Fibroblast of lung (primary cell): ENCODE measurements at regions not wholly inside any gene's neighbourhood (a gene's known extent, or its start where the extent isn't known, plus 50 kb on each side); places are given as distances from the start of the nearest gene placed in this dataset.

Source experiments
- DNase-seq, 2 donors: peaks; one replicate each; pipeline versions ENCODE4 v3.0.0 to v3.0.0-alpha.2; 2010; ENCODE audit warnings: low read depth in 2 of 2
- H2AFZ ChIP-seq: 2 replicates; pipeline ENCODE4 v1.5.1; 2012; ENCODE audit warnings: low read length, control low read depth, inconsistent platforms
- H3K27ac ChIP-seq: 2 replicates; pipeline ENCODE4 v1.5.1; 2011; ENCODE audit warnings: low read length, control low read depth; ENCODE audit not compliant: insufficient read depth
- H3K27me3 ChIP-seq: 2 replicates; pipeline ENCODE4 v1.5.1; 2011; ENCODE audit warnings: mild to moderate bottlenecking, low read length; ENCODE audit not compliant: control insufficient read depth, insufficient read depth
- H3K36me3 ChIP-seq: 2 replicates; pipeline ENCODE4 v1.5.1; 2011; ENCODE audit warnings: low read length; ENCODE audit not compliant: control insufficient read depth, insufficient read depth
- H3K4me1 ChIP-seq: 2 replicates; pipeline ENCODE4 v1.5.1; 2011; ENCODE audit warnings: low read length; ENCODE audit not compliant: control insufficient read depth, insufficient read depth; ENCODE audit errors: extremely low read depth
- H3K4me2 ChIP-seq: 2 replicates; pipeline ENCODE4 v1.5.1; 2011; ENCODE audit warnings: low read length, control low read depth; ENCODE audit not compliant: insufficient read depth; ENCODE audit errors: extremely low read depth
- H3K4me3 ChIP-seq, 4 experiments: fragments of 200-600 bp in 1 of 4; sonication (generic) in 1 of 4; replicated peaks in 1 of 4; 2 replicates each; pipeline ENCODE4 v1.5.1; 2011 to 2016; ENCODE audit warnings: low read length in 4 of 4, low read depth in 3 of 4, mild to moderate bottlenecking in 3 of 4, control low read depth in 2 of 4, inconsistent platforms in 1 of 4, mixed read lengths in 1 of 4; ENCODE audit not compliant: insufficient read depth in 1 of 4; ENCODE audit errors: control extremely low read depth in 1 of 4
- H3K79me2 ChIP-seq: 2 replicates; pipeline ENCODE4 v1.5.1; 2012; ENCODE audit warnings: mild to moderate bottlenecking, low read length, inconsistent platforms; ENCODE audit not compliant: control insufficient read depth, insufficient read depth
- H3K9ac ChIP-seq: 2 replicates; pipeline ENCODE4 v1.5.1; 2011; ENCODE audit warnings: mild to moderate bottlenecking, low read length, control low read depth; ENCODE audit not compliant: insufficient read depth
- H3K9me3 ChIP-seq: 2 replicates; pipeline ENCODE4 v1.5.1; 2012; ENCODE audit warnings: low read depth, low read length; ENCODE audit not compliant: control insufficient read depth, insufficient read depth
- H4K20me1 ChIP-seq: 2 replicates; pipeline ENCODE4 v1.5.1; 2011; ENCODE audit warnings: low read length; ENCODE audit not compliant: control insufficient read depth, insufficient read depth; ENCODE audit errors: extremely low read depth
- CTCF ChIP-seq, 2 donors: IDR thresholded peaks in 1 of 2; conservative IDR thresholded peaks in 1 of 2; 1 replicate in 1 of 2; 2 replicates in 1 of 2; pipeline ENCODE4 v1.5.1; 2011 to 2012; ENCODE audit warnings: low read length in 2 of 2, control low read depth in 1 of 2, inconsistent platforms in 1 of 2, low read depth in 1 of 2, mild to moderate bottlenecking in 1 of 2
- EZH2 ChIP-seq: IDR thresholded peaks from 2 replicates; pipeline ENCODE4 v1.5.1; 2012; ENCODE audit warnings: low read length, control low read depth, mild to moderate bottlenecking; ENCODE audit errors: missing control alignments

- DNase-seq, result no peak
- H3K27ac ChIP-seq, result no peak overlapping the region
- H3K9me3 ChIP-seq, result no peaks in the 10 kb centered on the region
- TF ChIP-seq EZH2, result no peak
- no peak for TF ChIP-seq CTCF (conservative IDR thresholded peaks at IDR 0.05 in 1 of 2, IDR thresholded peaks at IDR 0.05 in 1 of 2; ENCODE audit: low read depth in 1 of 2, low read length in 2 of 2)
- no peak overlapping the region for H3K4me2 ChIP-seq
- no peak overlapping the region for H2AFZ ChIP-seq
- no peaks in the 10 kb centered on the region for H3K27me3 ChIP-seq
- no peaks in the 10 kb centered on the region for H3K4me1 ChIP-seq
- no peaks in the 10 kb centered on the region for H3K79me2 ChIP-seq
- no peak overlapping the region for H3K4me3 ChIP-seq
- H4K20me1 ChIP-seq, result no peaks in the 10 kb centered on the region
- no peak overlapping the region for H3K9ac ChIP-seq
- no peaks in the 10 kb centered on the region for H3K36me3 ChIP-seq
Measured at GRCh38 chr5:107301999-107302398, 368.7 kb downstream of the EFNA5 start.

- Histone ChIP-seq H3K27ac (no peak overlapping the region), H3K4me3 (no peak overlapping the region), H3K4me2 (no peak overlapping the region), H3K9ac (no peak overlapping the region), H2AFZ (no peak overlapping the region), H3K27me3 (no peaks in the 10 kb centered on the region), H3K79me2 (no peaks in the 10 kb centered on the region), H3K36me3 (no peaks in the 10 kb centered on the region), H3K9me3 (no peaks in the 10 kb centered on the region), H3K4me1 (no peaks in the 10 kb centered on the region), H4K20me1 (no peaks in the 10 kb centered on the region)
- TF ChIP-seq CTCF (conservative IDR thresholded peaks at IDR 0.05 in 1 of 2, IDR thresholded peaks at IDR 0.05 in 1 of 2; ENCODE audit: low read depth in 1 of 2, low read length in 2 of 2) (no peak), EZH2 (no peak)
- no peak for DNase-seq
Measured at GRCh38 chr5:107300721-107301327, 369.9 kb downstream of the EFNA5 start.

- H3K4me1 ChIP-seq, result no peaks in the 10 kb centered on the region
- H3K36me3 ChIP-seq, result no peaks in the 10 kb centered on the region
- DNase-seq, result no peak
- H3K27me3 ChIP-seq, result no peaks in the 10 kb centered on the region
- H3K4me2 ChIP-seq, result no peak overlapping the region
- no peaks in the 10 kb centered on the region for H3K9me3 ChIP-seq
- no peak overlapping the region for H3K9ac ChIP-seq
- H3K4me3 ChIP-seq, result no peak overlapping the region
- H2AFZ ChIP-seq, result no peak overlapping the region
- no peaks in the 10 kb centered on the region for H3K79me2 ChIP-seq
- no peak overlapping the region for H3K27ac ChIP-seq
- TF ChIP-seq CTCF (conservative IDR thresholded peaks at IDR 0.05 in 1 of 2, IDR thresholded peaks at IDR 0.05 in 1 of 2; ENCODE audit: low read depth in 1 of 2, low read length in 2 of 2), result no peak
- no peak for TF ChIP-seq EZH2
- H4K20me1 ChIP-seq, result no peaks in the 10 kb centered on the region
Measured at GRCh38 chr5:107296572-107296971, 374.2 kb downstream of the EFNA5 start.
